ENCODE measurements at regions not wholly inside any gene's neighbourhood (a gene's known extent, or its start where the extent isn't known, plus 50 kb on each side); places are given as distances from the start of the nearest gene placed in this dataset.

DNA sequence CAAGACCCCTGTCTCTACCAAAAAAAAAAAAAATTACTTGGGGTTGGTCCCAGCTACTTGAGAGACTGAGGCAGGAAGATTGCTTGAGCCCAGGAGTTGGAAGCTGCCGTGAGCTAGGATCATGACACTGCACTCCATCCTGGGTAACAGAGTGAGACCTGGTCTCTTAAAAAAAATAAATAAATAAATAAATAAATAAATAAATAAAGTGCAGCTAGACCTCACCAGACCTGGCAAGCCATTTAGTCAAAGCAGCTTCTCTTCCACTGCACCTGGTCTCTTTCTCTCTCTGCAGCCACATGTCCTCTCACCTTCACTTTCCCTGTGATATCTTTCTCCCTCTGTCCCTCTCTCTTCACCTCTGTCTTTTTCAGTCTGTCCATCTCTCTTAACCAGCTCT lies 75.2 kb upstream of the CHCHD3 start:
- Histone ChIP-seq H3K4me2 (ENCODE audit: control insufficient read depth, insufficient read depth) (no peak overlapping the region), H3K9me3 (replicated peaks; ENCODE audit: control insufficient read depth, insufficient read depth, low read length) (no peaks in the 10 kb centered on the region), H3K4me3 (no peak overlapping the region), H2AFZ (ENCODE audit: control insufficient read depth, low read depth, low read length) (no peak overlapping the region), H3K4me1 (ENCODE audit: control insufficient read depth, insufficient read depth, low read length) (no peaks in the 10 kb centered on the region), H3K27ac (ENCODE audit: control insufficient read depth, insufficient read depth) (no peak overlapping the region), H3K36me3 (ENCODE audit: control insufficient read depth in 2 of 2, insufficient read depth in 2 of 2, low read length in 1 of 2) (no peaks in the 10 kb centered on the region), H3K79me2 (ENCODE audit: control insufficient read depth, insufficient read depth, low read length) (no peaks in the 10 kb centered on the region), H3K27me3 (replicated peaks in 1 of 2; ENCODE audit: control insufficient read depth in 2 of 2, insufficient read depth in 2 of 2, low read length in 1 of 2) (no peaks in the 10 kb centered on the region; a peak in 1 of 4 replicates), H3K9ac (ENCODE audit: control insufficient read depth, insufficient read depth, low read length) (no peak overlapping the region), H4K20me1 (ENCODE audit: control insufficient read depth, insufficient read depth) (no peaks in the 10 kb centered on the region)
- no peak for ATAC-seq
- in situ Hi-C loops (cut with MboI), result no loop called here
- TF ChIP-seq SUZ12 (IDR thresholded peaks at IDR 0.05; ENCODE audit: unreplicated experiment), result no peak
- TF ChIP-seq ZNF592 (IDR thresholded peaks at IDR 0.05), result no peak
- TF ChIP-seq, protein P1, sequence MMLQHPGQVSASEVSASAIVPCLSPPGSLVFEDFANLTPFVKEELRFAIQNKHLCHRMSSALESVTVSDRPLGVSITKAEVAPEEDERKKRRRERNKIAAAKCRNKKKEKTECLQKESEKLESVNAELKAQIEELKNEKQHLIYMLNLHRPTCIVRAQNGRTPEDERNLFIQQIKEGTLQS (IDR thresholded peaks at IDR 0.05; ENCODE audit: borderline replicate concordance, extremely low read depth, low read depth, low read length), result no peak
- TF ChIP-seq NFIC (IDR thresholded peaks at IDR 0.05; ENCODE audit: low read depth, low read length), result no peak
- no peak for TF ChIP-seq FOXK2 (IDR thresholded peaks at IDR 0.05)
- TF ChIP-seq, protein P2, sequence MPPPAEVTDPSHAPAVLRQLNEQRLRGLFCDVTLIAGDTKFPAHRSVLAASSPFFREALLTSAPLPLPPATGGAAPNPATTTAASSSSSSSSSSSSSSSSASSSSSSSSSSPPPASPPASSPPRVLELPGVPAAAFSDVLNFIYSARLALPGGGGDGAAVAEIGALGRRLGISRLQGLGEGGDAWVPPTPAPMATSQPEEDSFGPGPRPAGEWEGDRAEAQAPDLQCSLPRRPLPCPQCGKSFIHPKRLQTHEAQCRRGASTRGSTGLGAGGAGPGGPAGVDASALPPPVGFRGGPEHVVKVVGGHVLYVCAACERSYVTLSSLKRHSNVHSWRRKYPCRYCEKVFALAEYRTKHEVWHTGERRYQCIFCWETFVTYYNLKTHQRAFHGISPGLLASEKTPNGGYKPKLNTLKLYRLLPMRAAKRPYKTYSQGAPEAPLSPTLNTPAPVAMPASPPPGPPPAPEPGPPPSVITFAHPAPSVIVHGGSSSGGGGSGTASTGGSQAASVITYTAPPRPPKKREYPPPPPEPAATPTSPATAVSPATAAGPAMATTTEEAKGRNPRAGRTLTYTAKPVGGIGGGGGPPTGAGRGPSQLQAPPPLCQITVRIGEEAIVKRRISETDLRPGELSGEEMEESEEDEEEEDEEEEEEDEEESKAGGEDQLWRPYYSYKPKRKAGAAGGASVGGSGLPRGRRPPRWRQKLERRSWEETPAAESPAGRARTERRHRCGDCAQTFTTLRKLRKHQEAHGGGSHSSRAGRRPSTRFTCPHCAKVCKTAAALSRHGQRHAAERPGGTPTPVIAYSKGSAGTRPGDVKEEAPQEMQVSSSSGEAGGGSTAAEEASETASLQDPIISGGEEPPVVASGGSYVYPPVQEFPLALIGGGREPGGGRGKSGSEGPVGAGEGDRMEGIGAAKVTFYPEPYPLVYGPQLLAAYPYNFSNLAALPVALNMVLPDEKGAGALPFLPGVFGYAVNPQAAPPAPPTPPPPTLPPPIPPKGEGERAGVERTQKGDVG (CRISPR knock-in tag; IDR thresholded peaks at IDR 0.05), result no peak
- no peak for TF ChIP-seq KDM1A (IDR thresholded peaks at IDR 0.05; ENCODE audit: borderline replicate concordance)
- TF ChIP-seq TBL1XR1 (IDR thresholded peaks at IDR 0.05; ENCODE audit: low read depth, low read length), result no peak
- TF ChIP-seq HCFC1 (IDR thresholded peaks at IDR 0.05; ENCODE audit: low read length), result no peak
- TF ChIP-seq BMI1 (IDR thresholded peaks at IDR 0.05; ENCODE audit: borderline replicate concordance), result no peak
- no peak for TF ChIP-seq ZNF217 (IDR thresholded peaks at IDR 0.05)
- no peak for TF ChIP-seq MYB (IDR thresholded peaks at IDR 0.05; ENCODE audit: borderline replicate concordance, low read depth, low read length)
- no peak for TF ChIP-seq YBX1 (IDR thresholded peaks at IDR 0.05)
- TF ChIP-seq RELA (IDR thresholded peaks at IDR 0.05; ENCODE audit: borderline replicate concordance, partially characterized antibody), result no peak
- TF ChIP-seq CHD2 (IDR thresholded peaks at IDR 0.05; ENCODE audit: borderline replicate concordance, low read depth, low read length), result no peak
- TF ChIP-seq HDAC6 (IDR thresholded peaks at IDR 0.05; ENCODE audit: unreplicated experiment), result no peak
- TF ChIP-seq ELK1 (IDR thresholded peaks at IDR 0.05; ENCODE audit: low read depth, low read length), result no peak
- no peak for TF ChIP-seq SMARCA5 (IDR thresholded peaks at IDR 0.05)
- TF ChIP-seq CBFB (IDR thresholded peaks at IDR 0.05; ENCODE audit: low read depth), result no peak
- 100% methylated on average over 1 of the region's 1 CpG for WGBS (ENCODE audit: insufficient coverage, insufficient replicate concordance, low lambda C conversion rate, missing lambda C conversion rate)
- no peak for DNase-seq (ENCODE audit: low read depth, low spot score)
- BruUV-seq (replicated peaks), result no TSS peak
- RAD21 ChIA-PET (ENCODE audit: unreplicated experiment), result no interaction called here
- FAIRE-seq, result no peak
- CTCF ChIA-PET, result interaction anchor here (1.2 kb wide), 1 partner anchor 446 kb away, joined by 3 read pairs; no protein-coding TSS in a partner anchor
- intact Hi-C loops (cut with micrococcal nuclease; ENCODE audit: unreplicated experiment), result no loop called here
- POLR2A ChIA-PET, result no interaction called here
- SMC1A ChIA-PET (ENCODE audit: uncharacterized antibody, unreplicated experiment), result no interaction called here

Data from GM12878 (cell line).